Stimulated activated naive B cell treated with anti-CD40 and anti-IgM and Interleukin-4, amounts not matched to agents 10 μg/mL and 1 μg/mL and 100 μg/mL, for 72 hours (primary cell): ENCODE measurements at regions not wholly inside any gene's neighbourhood (a gene's known extent, or its start where the extent isn't known, plus 50 kb on each side); places are given as distances from the start of the nearest gene placed in this dataset.
"Not testable (repeated sequence)": the region's sequence is repeated elsewhere in the genome, so short reads cannot be mapped to it uniquely, and the experiment has no call there.

Source experiments
- ATAC-seq, 2 donors: fragments of 150-1000 bp; cut with Tn5 transposase; replicated peaks; 2 replicates each; pipeline ENCODE4 v1.10.0; 2021; ENCODE audit warnings: moderate library complexity in 1 of 2
- DNase-seq: peaks from one replicate; pipeline ENCODE4 v3.0.0; 2021
- H3K27ac Mint-ChIP-seq: one replicate; pipeline ENCODE4 v1.8.0; 2022; ENCODE audit warnings: mild to moderate bottlenecking, mixed read lengths
- H3K27me3 Mint-ChIP-seq, 2 donors: one replicate each; pipeline ENCODE4 v1.8.0; 2022; ENCODE audit warnings: mixed read lengths in 2 of 2
- H3K36me3 Mint-ChIP-seq, 2 donors: one replicate each; pipeline ENCODE4 v1.8.0; 2022; ENCODE audit warnings: mixed read lengths in 2 of 2, mild to moderate bottlenecking in 1 of 2
- H3K4me1 Mint-ChIP-seq, 2 donors: one replicate each; pipeline ENCODE4 v1.8.0; 2022; ENCODE audit warnings: mixed read lengths in 2 of 2, mild to moderate bottlenecking in 1 of 2
- H3K4me3 Mint-ChIP-seq, 2 donors: one replicate each; pipeline ENCODE4 v1.8.0; 2022; ENCODE audit warnings: mild to moderate bottlenecking in 2 of 2, mixed read lengths in 2 of 2, moderate library complexity in 1 of 2
- H3K9me3 Mint-ChIP-seq, 2 donors: one replicate each; pipeline ENCODE4 v1.8.0; 2022; ENCODE audit warnings: mixed read lengths in 2 of 2, mild to moderate bottlenecking in 1 of 2

DNA sequence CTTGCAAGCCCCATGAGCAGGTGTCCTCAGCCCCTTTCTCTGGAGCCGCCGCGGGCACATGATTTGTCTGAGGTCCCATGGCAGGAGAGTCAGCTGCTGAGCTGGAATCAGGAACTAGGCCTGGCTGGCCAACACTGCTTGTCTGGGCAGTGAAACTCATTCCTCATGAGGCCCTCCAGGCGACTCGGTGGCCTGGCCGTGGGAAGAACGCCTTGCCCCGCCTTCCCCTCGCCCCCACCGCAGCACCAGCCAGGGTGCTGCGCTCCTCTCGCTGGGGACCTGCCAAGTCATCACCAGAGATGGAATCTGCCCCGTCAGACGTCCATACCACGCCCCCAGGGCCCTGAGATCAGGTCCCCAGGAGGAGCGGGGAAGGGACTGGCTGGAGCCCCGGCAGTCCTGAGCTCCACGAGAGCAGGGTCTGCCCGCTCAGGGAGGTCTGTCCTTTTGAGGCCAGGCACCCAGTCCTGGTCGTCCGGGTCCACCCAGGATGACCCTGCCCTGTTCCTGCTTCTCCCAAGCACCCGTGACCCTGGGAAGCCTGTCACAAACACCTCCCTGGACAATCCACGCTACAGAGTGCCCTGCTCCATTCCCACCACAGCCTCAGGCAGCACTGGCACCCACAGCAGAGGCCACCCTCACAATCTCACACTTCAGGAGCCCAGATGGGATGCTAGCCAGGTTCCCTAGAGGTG, 5414.5 kb upstream of the TPTE start:
- H3K27ac Mint-ChIP-seq: peak overlapping the region; percentile 97
- peaks cover 5 to 13% of the 10 kb centered on the region in 2 donors for H3K4me1 Mint-ChIP-seq
- ATAC-seq: peak; percentile 1 to 26
- not testable (repeated sequence) for H3K27me3 Mint-ChIP-seq, DNase-seq, H3K4me3 Mint-ChIP-seq, H3K9me3 Mint-ChIP-seq, H3K36me3 Mint-ChIP-seq

DNA sequence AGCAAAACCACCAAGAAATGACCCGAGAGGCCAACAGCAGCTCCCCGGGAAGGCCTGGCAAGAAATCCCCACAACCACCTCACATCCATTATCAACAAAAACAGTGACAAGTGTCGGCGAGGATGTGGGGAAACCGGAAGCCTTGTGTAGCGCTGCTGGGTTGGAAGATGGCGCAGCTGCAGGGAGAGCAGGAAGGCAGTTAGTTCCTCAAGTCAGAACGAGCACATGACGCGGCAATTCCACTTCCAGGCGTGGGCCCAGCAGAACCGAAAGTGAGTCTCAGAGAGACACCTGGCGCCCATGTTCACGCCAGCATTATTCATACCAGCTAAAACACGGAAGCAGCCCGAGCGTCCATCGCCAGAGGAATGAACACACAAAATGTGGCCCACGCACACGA, 5413.7 kb upstream of the TPTE start:
- H3K4me1 Mint-ChIP-seq: peaks cover 5 to 13% of the 10 kb centered on the region in 2 donors
- peak; percentile 31 to 33 for ATAC-seq
- not testable (repeated sequence) for H3K36me3 Mint-ChIP-seq, DNase-seq, H3K4me3 Mint-ChIP-seq, H3K27me3 Mint-ChIP-seq, H3K27ac Mint-ChIP-seq, H3K9me3 Mint-ChIP-seq

DNA sequence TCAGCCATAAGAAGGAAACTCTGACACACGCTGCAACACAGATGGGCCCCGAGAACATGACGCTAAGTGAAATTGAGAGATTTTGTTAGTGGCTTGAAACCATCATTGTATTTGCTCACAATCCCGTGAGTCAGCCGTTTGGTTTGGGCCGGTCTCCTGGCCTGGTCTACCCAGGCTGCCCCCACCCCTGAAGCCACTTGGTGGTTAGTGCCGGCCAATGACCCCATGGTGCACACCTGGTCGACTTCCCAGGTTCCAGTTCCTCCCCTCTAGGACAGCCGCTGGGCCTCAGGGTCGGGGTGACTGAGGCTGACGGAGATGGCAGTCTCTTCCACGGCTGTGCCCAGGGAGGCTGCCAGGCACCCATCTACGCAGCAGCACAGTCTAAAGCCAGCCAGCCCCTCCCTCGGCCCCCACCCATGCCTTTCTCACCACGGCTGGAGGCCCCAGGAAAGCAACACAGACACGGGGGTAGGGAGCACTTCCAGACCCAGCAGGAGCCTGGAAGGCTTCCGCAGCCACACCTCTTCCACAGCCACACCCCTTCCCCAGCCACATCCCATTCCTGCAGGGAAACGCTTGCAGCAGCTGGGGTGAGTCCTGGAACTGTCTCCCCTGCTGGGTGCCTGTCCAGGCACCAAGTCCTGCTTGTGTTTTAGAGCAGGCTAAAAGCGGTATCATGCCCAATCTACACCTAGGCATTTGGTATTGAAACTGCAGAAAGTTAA, 5413.2 kb upstream of the TPTE start:
- not testable (repeated sequence) for H3K9me3 Mint-ChIP-seq

DNA sequence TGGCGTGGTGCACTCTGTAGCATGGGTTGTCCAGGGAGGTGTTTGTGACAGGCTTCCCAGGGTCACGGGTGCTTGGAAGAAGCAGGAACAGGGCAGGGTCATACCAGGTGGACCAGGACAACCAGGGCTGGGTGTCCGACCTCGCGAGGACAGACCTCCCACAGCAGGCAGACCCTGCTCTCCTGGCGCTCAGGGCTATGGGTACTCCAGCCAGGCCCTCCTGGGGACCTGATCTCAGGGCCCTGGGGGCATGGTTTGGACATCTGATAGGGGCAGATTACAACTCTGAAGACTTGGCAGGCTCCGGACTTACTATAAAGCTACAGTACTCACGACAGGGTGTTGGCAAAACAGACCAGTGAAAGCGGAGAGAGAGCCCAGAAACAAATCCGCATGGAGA, 5410.2 kb upstream of the TPTE start:
- H3K36me3 Mint-ChIP-seq, H3K9me3 Mint-ChIP-seq, DNase-seq, ATAC-seq, H3K4me1 Mint-ChIP-seq, H3K27me3 Mint-ChIP-seq, H3K4me3 Mint-ChIP-seq: not testable (repeated sequence)
- peak overlapping the region; percentile 56 for H3K27ac Mint-ChIP-seq

More for the DNA sequence above, 5413.2 kb upstream of the TPTE start:
- H3K4me3 Mint-ChIP-seq, DNase-seq, H3K36me3 Mint-ChIP-seq, H3K27ac Mint-ChIP-seq, H3K27me3 Mint-ChIP-seq: not testable (repeated sequence)
- H3K4me1 Mint-ChIP-seq: peaks cover 5 to 11% of the 10 kb centered on the region in 2 donors
- ATAC-seq: peak; percentile 1 to 4

DNA sequence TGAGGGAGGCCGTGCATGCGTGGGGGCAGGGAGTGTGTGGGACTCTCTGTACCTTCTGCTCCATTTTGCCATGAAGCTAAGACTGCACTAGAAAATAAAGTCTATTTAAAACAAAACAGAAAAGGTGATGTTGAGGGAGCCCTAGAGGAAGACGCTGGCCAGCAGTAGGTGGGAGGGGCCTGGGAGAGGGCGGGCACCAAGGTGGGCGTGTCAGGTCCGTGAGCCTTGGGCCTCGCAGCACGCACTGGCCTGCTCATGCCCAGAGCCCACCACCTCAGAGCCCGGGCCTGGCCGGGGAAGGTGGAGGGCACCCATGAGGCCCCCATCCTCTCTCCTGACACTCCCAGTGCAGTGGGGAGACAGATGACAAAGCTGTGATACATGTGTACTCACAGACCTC, 5408.3 kb upstream of the TPTE start:
- not testable (repeated sequence) for H3K4me3 Mint-ChIP-seq, H3K4me1 Mint-ChIP-seq, DNase-seq, H3K9me3 Mint-ChIP-seq, H3K36me3 Mint-ChIP-seq, ATAC-seq, H3K27me3 Mint-ChIP-seq, H3K27ac Mint-ChIP-seq

DNA sequence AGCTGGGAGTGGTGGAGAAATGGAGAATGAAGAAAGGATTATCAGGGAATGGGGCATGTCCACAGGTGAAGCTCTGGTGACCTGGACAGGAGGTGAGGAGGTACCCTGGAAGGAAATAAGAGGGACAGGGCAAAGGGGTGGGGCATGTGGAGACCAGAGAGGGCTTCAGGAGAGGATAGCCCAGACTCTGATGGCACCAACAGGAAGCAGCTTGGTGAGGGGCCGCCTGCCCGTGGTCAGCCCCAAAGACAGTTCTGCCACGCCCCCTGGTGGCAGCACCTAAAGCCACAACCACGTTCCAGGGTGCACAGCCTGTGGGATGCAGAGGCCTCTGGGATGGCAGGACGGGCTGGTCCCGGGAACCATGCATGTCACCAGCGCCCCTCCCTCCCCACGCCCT, 5406.9 kb upstream of the TPTE start:
- DNase-seq, H3K4me3 Mint-ChIP-seq, H3K4me1 Mint-ChIP-seq, H3K9me3 Mint-ChIP-seq, ATAC-seq, H3K36me3 Mint-ChIP-seq, H3K27me3 Mint-ChIP-seq, H3K27ac Mint-ChIP-seq: not testable (repeated sequence)

DNA sequence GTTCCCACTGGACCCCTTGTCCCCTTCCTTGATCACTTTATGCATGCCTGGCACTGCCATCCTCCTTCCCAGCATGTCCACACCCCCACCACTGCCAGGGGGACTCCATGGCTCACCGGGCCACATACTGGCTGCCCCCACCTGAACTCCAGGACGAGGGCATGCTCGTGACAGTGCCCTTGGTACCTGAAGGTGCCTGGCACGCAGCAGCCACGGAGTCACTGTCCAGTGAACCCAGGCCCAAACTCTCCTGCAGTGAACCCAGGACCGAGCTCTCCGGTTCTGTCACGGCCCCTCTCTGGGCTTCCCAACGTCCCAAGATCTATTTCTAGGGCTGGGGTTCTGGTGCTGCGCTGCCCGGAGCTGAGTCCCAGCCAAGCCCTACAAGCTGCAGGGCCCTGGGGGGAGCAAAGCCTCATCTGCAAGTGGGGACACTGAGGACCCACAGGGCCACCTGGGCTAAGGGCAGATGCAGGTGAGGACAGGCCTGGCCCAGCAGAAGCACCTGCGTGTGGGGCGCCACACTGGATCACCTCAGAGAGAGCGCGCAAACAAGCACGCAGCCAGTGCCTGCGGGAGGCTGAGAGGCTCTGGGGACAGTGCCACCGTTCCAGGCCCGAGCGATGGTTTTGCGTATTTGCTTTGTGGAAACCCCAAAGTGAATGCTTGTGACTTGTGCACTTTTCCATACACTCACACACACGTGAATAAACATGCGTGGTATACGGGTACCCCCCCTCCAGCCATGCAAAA, 5406.3 kb upstream of the TPTE start:
- H3K27ac Mint-ChIP-seq, H3K27me3 Mint-ChIP-seq, H3K9me3 Mint-ChIP-seq, DNase-seq, H3K4me3 Mint-ChIP-seq, H3K36me3 Mint-ChIP-seq, H3K4me1 Mint-ChIP-seq: not testable (repeated sequence)
- peak in 1 of 2 donors; percentile 1 for ATAC-seq

DNA sequence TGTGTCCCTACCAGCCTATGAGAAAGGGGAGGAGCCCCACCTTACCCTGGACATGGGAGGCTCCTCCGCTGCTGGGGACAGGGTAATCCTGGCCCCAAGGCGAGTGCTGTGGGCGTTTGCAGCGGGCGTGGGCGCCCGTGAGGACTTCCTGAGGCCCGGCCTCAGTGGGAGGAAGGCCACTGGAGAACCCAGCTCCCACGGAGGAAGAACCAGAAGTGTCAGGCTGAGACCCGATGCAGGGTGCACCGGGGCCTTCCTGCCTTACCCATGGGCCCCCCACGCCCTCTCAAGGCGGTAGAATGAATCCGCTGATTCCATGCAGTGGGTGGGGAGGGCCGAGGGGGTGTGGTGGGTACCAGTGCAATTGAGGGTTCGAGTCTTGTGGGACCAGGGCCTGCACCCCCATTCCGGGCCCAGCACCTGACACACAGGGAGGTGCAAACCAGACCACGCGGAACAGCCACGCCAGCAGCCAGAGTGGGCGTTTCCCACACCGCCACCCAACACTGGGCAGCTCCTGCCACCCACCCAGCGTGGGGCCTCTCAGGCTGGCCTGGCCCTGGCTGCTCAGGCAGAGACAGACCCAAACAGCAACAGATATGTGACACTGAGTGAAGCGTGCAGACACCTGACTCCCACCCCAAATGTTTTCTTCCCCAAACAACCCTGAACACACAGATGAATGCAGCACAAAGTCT, 5405.6 kb upstream of the TPTE start:
- H3K4me3 Mint-ChIP-seq, H3K27ac Mint-ChIP-seq, H3K27me3 Mint-ChIP-seq, H3K4me1 Mint-ChIP-seq, H3K9me3 Mint-ChIP-seq, H3K36me3 Mint-ChIP-seq: not testable (repeated sequence)
- peak; percentile 53 for DNase-seq
- peak; percentile 46 to 54 for ATAC-seq

DNA sequence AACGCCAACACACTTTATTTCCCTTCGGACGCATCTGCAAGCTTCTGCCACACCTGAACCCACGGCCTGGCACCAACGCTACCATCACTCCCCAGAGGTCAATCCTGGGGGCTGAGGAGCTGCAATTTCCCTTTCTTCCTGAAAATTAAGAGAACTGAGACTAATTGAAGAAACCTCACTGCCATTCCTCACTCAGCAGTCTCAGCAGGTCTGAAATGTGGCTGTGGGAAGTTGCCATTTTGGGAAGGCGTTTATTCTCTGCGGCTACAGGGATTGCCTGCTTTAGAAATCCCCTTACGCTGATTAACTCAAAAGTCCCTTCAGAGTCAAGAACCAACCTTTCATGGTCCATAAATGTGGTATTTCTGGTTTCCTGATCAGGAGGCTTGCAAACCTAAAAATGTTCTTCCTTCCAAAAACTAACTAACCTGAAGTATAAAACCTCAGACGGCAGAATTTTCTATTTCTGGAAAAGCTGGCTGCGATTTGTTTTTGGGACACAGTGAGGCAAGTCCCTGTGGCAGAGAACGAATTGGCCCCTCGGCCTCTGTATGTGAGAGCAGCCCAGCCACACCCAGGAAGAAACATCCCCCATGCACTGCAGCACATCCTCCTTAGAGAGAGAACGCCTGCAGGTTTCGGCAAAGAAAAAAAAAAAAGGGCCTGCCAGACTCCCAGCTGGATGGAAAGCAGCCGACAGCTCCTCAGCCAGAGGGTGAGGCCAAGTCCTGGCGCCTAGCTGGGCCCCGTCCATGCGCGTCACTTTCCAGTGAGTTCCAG, 5404.8 kb upstream of the TPTE start:
- not testable (repeated sequence) for H3K36me3 Mint-ChIP-seq, H3K9me3 Mint-ChIP-seq, H3K4me3 Mint-ChIP-seq, H3K27me3 Mint-ChIP-seq, H3K27ac Mint-ChIP-seq, H3K4me1 Mint-ChIP-seq
- ATAC-seq (peak; percentile 38 to 48), DNase-seq (peak; percentile 43)

DNA sequence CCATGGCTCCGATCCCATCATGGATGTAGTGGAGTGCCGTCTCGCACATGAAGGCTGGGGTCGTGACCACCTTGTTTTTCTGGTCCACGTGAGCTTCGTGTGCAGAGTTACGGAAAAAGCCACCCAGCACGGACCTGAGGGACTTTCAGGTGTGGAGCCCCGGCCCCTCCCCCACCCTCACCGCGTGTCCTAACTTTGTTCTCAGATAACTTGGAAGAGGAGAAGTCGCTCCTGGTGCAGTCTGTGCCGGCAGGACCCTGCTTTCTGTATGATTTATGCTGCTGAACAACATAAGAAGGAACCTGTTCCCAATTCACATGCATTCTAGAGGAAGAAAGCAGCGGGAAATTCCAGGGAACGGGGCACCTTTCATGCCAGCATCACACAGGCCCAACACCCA, 5404.2 kb upstream of the TPTE start:
- not testable (repeated sequence) for H3K27ac Mint-ChIP-seq, ATAC-seq, H3K4me1 Mint-ChIP-seq, H3K27me3 Mint-ChIP-seq, H3K9me3 Mint-ChIP-seq, H3K4me3 Mint-ChIP-seq, DNase-seq, H3K36me3 Mint-ChIP-seq

DNA sequence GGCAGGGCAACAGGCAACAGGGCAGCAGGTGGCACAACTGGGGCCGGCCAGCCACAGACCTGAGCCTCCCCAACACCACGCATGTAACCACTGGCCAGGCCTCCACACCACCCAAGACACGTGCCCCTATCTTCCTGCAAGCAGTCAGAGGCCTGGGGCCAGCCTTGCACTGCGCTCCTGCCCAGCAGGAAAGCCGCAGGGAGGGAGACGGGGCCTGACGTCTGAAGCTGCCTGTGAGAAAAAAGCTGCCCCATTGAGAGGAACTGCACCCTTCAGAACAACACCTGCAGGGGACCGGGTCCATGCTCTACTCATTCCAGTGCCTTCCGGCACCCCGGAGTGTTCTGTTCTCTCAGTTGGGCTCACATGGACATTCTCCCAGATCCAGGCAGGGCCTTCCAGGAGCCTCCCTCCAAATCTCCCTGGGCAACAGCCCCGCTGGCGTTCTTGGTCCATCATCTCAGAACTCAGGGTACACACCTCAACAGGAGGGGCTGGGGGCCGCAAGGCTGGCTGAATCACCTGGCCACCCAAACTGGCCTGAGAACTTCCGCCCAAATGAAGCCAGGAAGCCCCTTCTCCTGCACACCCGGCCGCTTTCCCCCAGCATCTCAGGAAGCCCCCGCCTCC, 5403.6 kb upstream of the TPTE start:
- H3K4me3 Mint-ChIP-seq: not testable (repeated sequence)
- ATAC-seq (peak; percentile 26 to 31), DNase-seq (peak; percentile 53)

DNA sequence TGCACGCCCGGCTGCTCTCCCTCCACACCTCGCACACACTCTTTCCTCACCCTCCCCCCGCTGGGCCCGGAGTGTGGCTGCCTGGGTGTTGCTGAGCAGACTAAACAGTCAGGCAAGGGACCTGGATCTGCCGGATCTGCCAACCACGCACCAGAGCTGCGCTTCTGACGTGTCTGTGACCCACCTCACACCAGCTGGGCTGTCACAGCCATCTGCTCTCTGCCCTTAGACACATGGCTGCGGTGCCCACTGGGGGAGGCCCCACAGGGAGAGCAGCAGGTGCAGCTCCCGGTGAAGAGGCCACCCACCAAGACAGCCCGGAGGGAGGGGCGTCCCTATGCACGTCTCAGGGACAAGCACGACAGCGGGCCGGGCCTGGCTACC, 5403.1 kb upstream of the TPTE start:
- not testable (repeated sequence) for H3K4me3 Mint-ChIP-seq, H3K27me3 Mint-ChIP-seq, H3K4me1 Mint-ChIP-seq, H3K27ac Mint-ChIP-seq, H3K36me3 Mint-ChIP-seq, H3K9me3 Mint-ChIP-seq
- DNase-seq (peak; percentile 75), ATAC-seq (peak; percentile 69 to 70)

More for the DNA sequence above, 5403.6 kb upstream of the TPTE start:
- H3K36me3 Mint-ChIP-seq, H3K4me1 Mint-ChIP-seq, H3K27me3 Mint-ChIP-seq, H3K9me3 Mint-ChIP-seq: not testable (repeated sequence)
- H3K27ac Mint-ChIP-seq: peak overlapping the region; percentile 88

DNA sequence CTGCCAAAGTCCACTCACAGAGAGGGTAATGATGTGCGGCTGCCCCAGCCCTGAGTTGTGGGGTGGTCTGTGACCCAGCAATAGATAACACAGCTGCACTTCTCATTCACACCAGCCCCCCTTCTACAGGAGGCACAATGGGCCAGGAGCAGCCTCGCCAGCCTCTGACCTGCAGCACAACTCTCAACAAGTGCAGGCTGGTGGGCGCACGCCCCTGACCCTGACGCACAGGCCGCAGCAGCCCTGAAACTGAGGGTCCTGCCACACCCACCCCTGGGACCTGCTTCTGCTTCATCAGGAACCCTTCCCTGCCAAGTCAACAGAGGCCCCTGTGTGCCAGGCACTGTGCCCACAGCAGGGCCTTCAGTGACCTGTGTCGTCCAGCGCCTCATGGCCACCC, 5402.2 kb upstream of the TPTE start:
- H3K27ac Mint-ChIP-seq: peak overlapping the region; percentile 59
- H3K4me3 Mint-ChIP-seq, H3K9me3 Mint-ChIP-seq, DNase-seq, H3K27me3 Mint-ChIP-seq, H3K4me1 Mint-ChIP-seq, H3K36me3 Mint-ChIP-seq, ATAC-seq: not testable (repeated sequence)
